ENCODE measurements at regions not wholly inside any gene's neighbourhood (a gene's known extent, or its start where the extent isn't known, plus 50 kb on each side); places are given as distances from the start of the nearest gene placed in this dataset.

- TF ChIP-seq POLR2A (IDR thresholded peaks at IDR 0.05; ENCODE audit: low read depth, low read length) (no peak), POLR2AphosphoS5 (IDR thresholded peaks at IDR 0.05; ENCODE audit: low read depth, low read length) (no peak), TAF1 (IDR thresholded peaks at IDR 0.05; ENCODE audit: borderline replicate concordance, low read depth, low read length) (no peak)
Measured at GRCh38 chr7:119643558-119643957, 629.4 kb upstream of the KCND2 start.

Measured in GM12892 (cell line).